ENCODE measurements at regions not wholly inside any gene's neighbourhood (a gene's known extent, or its start where the extent isn't known, plus 50 kb on each side); places are given as distances from the start of the nearest gene placed in this dataset.

DNA sequence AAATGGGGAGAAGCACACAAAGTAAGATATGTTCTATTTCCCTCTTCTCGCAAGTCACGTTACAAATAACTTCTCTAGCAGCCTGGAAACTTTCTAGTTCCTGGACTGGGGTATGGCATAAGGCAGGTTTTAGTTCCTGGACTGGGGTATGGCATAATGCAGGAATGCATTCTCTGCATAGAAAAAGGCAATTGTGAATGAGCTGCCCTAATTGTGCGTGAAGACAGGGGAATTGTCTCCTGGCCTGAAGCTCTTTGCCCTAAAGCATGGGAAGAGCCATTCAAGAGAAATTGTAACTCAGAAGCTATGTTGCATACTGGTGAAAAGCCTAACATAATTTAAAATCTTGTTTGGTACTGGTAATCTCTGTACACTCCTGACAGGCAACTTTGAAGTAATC lies 54.3 kb upstream of the CBLB start:
- no peak for DNase-seq

GRCh38 chr3:105927741-105928140 lies 58.9 kb upstream of the CBLB start:
- no peak for DNase-seq

- no peak for DNase-seq
Observed at GRCh38 chr3:105930733-105931132, 61.9 kb upstream of the CBLB start.

DNA sequence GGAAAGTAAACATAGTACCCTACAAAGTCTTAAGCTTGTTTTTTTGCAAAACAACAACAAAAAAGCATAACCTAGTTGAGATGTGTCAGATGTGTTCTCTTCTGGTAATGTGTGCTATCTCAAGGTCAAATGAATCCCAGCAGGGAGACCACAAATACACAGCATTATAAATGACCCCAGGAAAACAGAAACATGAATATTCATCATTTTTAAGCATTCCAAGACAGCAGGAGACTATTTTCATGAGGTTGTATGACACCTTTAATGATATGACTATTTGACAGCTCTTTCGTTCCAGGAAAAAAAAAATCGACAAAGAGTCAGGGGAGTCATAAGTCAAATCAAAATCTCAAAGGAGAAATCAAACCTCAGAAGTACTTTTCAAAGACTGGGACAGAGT lies 62.7 kb upstream of the CBLB start:
- DNase-seq = no peak

- no peak for DNase-seq
Observed at GRCh38 chr3:105933871-105934270, 65.1 kb upstream of the CBLB start.

DNA sequence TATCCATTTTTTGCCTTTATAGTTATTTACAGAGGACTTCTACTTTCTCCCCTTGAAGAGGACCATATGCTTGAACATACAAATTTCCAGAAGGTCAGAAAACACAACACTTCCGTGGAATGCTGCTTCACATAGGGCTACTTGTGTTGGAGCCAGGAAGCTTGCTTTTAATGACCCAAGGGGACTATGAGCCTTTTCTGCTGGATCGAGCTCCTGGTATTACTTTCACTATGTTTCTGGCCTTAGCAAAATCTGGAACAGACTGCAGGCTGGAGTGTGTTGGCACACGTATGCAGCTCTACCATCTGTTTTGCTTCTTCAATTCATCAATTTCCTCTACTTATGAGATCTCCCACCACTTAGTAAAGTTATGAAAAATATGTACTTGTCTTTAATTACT lies 69.3 kb upstream of the CBLB start:
- no peak for DNase-seq

GRCh38 chr3:105938806-105939205 lies 70.0 kb upstream of the CBLB start:
- DNase-seq = no peak

- DNase-seq = no peak
Observed at GRCh38 chr3:105944276-105944675, 75.5 kb upstream of the CBLB start.

DNA sequence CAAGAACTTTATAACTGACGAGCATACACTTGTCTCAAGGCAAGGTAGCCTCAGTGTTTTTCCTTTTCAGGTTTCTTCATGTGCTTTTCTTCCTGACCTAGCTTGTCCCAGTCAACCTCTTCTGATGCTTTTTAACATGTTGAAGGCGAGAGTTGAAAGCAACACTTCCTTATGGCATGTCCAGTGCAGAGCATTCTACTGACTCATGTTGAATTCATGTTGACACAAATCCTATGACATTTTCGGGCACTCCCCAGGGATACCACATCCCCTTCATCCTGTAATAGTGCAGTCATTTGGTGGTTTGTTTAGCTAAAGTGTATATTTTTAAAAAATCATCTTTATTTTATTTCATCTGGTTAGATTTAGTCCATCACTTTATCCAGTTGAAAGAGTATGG lies 75.9 kb upstream of the CBLB start:
- DNase-seq = no peak

- DNase-seq = no peak
Observed at GRCh38 chr3:105948101-105948500, 79.3 kb upstream of the CBLB start.

DNA sequence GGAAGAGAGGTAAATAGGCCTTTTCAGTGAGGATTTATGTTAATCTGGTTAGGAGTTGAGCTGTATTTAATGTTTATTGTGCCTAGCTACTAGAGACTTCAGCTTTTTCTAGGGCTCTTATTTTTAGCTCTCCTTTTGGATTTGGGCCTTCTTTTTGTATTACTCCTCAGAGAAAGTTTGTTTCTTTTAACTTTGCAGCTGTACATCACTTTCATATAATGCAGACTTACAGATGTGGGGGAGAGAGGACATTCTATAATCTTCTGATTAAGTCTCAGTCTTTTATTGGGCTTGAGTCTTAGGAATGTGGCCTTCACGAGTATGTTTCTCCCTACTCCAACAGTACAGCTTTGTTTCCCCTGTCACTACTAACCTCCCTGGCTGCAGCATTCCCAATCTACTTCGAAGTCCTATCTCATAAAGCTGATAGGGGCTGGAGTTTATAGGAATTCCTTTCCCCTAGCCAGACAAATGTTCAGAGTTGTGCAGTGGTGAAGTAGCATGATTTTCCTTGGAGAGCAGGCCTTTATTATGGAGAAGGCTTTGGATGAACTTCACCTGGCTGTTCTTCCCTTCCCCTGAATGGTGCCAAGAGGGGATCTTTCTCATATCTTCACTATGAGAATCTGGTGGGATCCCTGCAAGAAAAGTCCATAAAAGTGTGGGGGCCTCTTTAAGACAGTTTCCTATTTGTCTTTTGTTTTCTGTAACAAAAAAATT lies 82.2 kb upstream of the CBLB start:
- DNase-seq = no peak

DNA sequence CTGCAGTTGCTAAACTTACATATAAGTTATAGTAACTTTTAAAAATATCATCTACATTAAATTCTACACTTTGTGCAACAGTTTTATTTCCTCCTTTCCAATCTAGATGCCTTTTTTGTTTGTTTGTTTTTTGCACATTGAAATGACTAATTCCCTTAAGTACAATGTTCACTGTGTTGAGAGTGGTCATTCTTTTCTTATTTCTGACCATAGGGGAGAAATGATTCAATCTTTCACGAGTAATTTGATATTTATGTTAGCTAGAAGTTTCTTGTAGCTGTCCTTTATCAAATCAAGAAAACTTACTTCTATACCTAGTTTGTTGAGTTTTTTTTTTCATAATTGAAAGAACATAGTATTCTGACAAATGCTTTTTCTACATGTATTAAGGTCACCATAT lies 85.0 kb upstream of the CBLB start:
- DNase-seq = no peak

DNA sequence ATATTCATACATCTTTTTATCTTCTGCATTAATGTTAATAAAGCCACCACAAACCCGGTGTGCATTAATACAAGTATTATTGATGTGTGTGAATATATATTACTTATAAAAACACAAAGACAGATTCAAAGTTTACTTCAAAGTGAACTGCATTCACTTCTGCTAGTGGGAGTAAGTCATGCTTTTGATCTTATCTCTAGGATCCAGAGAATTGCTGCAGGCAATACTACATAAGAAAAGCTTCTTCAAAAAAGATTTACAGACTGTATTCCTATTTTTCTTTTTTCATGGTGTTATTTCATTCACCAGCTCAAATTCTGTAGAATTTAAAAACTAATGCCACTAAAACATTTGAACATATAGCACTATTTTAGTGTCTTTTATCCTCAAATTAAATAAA lies 87.5 kb upstream of the CBLB start:
- DNase-seq = no peak

DNA sequence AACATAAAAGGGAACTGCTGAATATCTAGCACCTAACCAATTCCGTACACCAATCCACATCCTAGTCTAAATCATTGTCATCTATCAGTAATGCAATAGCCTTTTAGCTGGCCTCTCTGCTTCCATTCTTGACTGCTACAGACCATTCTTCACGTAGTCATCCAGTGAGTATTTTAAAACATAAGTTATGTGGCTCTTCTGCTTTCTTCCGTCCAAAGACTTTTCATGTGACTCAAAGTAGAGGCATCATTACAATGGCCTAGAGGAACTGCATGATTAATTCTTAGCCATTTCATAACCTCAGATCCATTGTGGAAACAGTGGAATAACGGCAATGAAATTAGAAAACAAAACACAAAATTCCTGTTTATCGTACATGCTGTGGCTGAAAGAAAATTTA lies 88.9 kb upstream of the CBLB start:
- DNase-seq = no peak

DNA sequence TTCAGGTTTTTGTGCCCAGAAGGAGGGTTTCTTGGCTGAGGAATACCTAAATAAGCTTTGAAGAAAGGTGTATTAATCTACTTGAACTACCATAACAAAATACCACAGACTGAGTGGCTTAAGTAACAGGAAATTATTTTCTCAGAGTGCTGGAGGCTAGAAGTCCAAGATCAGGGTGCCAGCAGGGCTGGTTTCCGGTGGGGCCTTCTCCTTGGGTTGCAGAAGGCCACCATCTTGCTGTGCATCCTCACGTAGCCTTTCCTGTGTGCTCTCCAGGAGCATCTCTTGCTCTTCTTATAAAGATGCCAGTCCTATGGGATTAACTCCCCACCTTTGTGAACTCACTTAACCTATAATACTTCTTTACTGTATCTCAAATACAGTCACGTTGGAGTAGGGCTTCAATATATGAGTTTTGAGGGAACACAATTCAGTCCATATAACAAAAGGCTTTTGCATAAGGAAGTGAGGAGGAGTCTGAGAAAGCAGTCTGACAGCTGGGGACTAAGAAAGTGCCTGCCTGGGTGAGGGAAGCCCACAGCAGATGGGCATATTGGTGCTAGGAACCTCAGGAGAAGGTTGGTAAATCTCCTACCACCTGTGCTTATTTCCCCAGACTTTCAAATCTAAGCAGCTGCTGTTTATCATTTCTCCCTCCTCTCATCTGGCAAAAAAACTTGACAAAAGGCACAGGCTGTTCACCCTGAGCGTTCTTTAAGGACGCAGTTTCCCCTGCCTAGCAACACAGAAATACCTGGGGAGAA lies 89.6 kb upstream of the CBLB start:
- no peak for DNase-seq

DNA sequence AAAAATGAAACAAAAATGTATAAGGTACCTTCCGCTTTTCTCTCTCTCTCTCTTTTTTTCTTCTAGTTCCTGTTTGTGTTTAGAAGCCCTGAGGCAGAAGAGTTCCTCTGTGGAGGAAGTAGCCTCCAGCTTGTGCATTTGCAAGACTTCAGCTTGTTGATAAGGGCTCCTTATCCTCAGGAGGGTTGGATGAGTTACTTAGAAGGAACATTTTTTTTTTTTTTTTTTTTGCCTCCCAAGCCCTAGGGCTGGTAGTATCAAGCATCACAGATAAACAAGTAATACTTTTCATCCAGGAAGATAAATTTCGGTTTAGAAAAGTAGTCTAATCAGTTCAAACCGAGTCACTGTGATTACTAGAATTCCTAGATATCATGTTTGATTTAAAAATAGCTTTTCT lies 91.0 kb upstream of the CBLB start:
- DNase-seq = no peak

- no peak for DNase-seq
Observed at GRCh38 chr3:105960381-105960780, 91.6 kb upstream of the CBLB start.

GRCh38 chr3:105963161-105963560 lies 94.3 kb upstream of the CBLB start:
- no peak for DNase-seq

GRCh38 chr3:105965384-105965783 lies 96.6 kb upstream of the CBLB start:
- no peak for DNase-seq

GRCh38 chr3:105967117-105967516 lies 98.3 kb upstream of the CBLB start:
- DNase-seq = no peak

DNA sequence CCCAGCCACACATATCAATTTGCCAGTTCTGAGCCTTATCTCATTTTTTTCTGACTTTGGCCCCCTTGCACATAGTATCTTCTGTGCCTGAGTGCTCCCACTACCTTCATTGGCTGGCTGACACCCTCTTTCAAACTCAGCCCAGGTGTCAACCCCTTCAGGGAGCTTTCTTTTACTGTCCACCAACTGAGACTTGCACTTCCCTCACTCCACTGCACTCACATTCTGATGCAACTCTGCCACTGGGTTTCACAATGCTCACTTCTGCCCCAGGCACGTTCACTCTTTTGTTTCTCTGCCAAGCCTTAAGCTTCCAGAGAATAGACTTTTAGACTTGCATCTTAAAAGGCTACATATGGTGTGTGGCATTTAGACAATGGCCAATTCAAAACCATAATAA lies 101.5 kb upstream of the CBLB start:
- no peak for DNase-seq

DNA sequence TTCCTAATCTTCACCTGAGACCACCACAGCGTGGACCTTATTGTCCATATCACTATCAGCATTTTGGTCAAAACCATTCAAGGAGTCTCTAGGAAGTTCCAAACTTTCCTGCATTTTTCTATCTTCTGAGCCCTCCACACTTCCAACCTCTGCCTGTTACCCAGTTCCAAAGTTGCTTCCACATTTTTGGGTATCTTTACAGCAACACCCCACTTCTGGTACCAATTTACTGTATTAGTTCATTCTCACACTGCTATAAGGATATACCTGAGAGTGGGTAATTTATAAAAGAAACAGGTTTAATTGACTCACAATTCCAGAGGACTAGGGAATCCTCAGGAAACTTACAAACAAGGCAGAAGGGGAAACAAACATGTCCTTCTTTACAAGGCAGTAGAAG lies 103.3 kb upstream of the CBLB start:
- DNase-seq = no peak

DNA sequence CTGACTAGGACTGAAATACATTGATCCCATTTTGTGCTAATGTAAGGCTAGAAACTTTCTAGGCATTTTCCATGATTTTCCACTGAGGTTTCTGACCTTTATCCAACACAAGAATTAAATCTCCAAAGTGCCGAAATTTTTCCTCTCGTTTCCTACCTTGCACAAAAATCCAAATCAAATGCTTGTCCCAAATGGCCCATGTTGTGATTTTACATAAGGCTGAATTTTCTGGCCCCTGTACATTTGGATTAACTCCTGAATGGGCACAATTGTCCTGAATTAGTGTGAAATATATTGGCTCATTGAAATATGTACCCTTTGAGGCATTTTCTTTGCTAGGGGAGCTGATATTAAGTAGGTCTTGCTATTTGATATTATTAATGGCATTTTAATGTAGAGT lies 105.6 kb upstream of the CBLB start:
- DNase-seq = no peak

- DNase-seq = no peak
Observed at GRCh38 chr3:105976196-105976595, 107.4 kb upstream of the CBLB start.

DNA sequence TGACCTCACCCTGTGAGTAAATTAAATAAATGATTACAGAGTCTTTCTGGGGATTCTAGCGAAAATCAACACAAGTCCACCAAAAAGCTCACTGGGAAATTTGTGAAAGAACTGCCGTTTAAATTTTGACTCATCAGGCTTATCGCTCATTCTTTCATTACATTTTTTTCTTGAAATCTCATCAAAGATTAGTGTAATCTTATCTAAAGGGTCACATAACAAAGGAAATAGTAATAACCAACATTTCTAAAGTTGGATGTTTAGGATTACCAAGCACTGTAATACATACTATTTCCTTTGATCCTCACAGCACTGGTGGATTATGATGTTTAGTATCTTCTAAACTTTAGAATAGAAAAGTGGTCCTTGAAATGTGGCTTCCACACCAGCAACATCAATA lies 111.1 kb upstream of the CBLB start:
- no peak for DNase-seq
